IMR-90 (cell line): ENCODE measurements at regions not wholly inside any gene's neighbourhood (a gene's known extent, or its start where the extent isn't known, plus 50 kb on each side); places are given as distances from the start of the nearest gene placed in this dataset.

Experiments
- ATAC-seq: fragments of 200-7000 bp; cut with Tn5 transposase; 2 replicates; pipeline ENCODE4 v1.9.1; 2020; ENCODE audit warnings: low read depth, mild to moderate bottlenecking, moderate library complexity
- BruUV-seq: library from RNA; stranded (reverse); fragments of 400-500 nt; replicated peaks from 2 replicates; lab custom pipeline; 2021; lab: Mats Ljungman, UMichigan
- CTCF ChIA-PET: fragments of 300-600 bp; formaldehyde crosslinking; extraction: SDS; loops from one replicate; lab custom pipeline; 2021; ENCODE audit warnings: antibody characterized with exemption; lab: Yijun Ruan, JAX
- POLR2A ChIA-PET: fragments of 300-600 bp; sonication (Branson Sonifier 250); formaldehyde crosslinking; loops from one replicate; lab custom pipeline; 2022; ENCODE audit warnings: antibody characterized with exemption; ENCODE audit not compliant: unreplicated experiment; lab: Charles Lee
- DNase-seq: peaks from one replicate; pipeline ENCODE4 v3.0.0; 2013
- H2AFZ ChIP-seq: replicated peaks from 2 replicates; pipeline ENCODE3; 2013; ENCODE audit warnings: low read length, mild to moderate bottlenecking; ENCODE audit not compliant: poor library complexity
- H2AK5ac ChIP-seq: 2 replicates; pipeline ENCODE4 v1.6.1; 2013; ENCODE audit warnings: low read depth, low read length, inconsistent platforms
- H2AK9ac ChIP-seq: replicated peaks from 2 replicates; pipeline ENCODE3; 2013; ENCODE audit warnings: mild to moderate bottlenecking, low read depth, low read length, moderate library complexity; ENCODE audit not compliant: poor library complexity
- H2BK120ac ChIP-seq: 2 replicates; pipeline ENCODE4 v1.6.1; 2013; ENCODE audit warnings: low read depth, low read length, inconsistent platforms
- H2BK15ac ChIP-seq: 3 replicates; pipeline ENCODE4 v1.6.1; 2013; ENCODE audit warnings: low read depth, low read length, inconsistent platforms
- H2BK20ac ChIP-seq: 2 replicates; pipeline ENCODE4 v1.6.1; 2013; ENCODE audit warnings: low read depth, mild to moderate bottlenecking, inconsistent platforms, low read length, moderate library complexity
- H2BK5ac ChIP-seq: 2 replicates; pipeline ENCODE4 v1.6.1; 2013; ENCODE audit warnings: mild to moderate bottlenecking, low read depth, low read length, inconsistent platforms; ENCODE audit not compliant: poor library complexity, severe bottlenecking
- H3K14ac ChIP-seq: replicated peaks from 2 replicates; pipeline ENCODE4 v1.6.1; 2013; ENCODE audit warnings: low read depth, low read length, inconsistent platforms
- H3K18ac ChIP-seq: 2 replicates; pipeline ENCODE4 v1.6.1; 2013; ENCODE audit warnings: low read depth, low read length, control low read depth
- H3K23ac ChIP-seq: 2 replicates; pipeline ENCODE4 v1.6.1; 2013; ENCODE audit warnings: low read depth, low read length, inconsistent platforms
- H3K27ac ChIP-seq: 2 replicates; pipeline ENCODE4 v1.5.1; 2013; ENCODE audit warnings: mild to moderate bottlenecking, control low read depth, low read length; ENCODE audit not compliant: insufficient read depth
- H3K27me3 ChIP-seq: 2 replicates; pipeline ENCODE4 v1.6.1; 2013; ENCODE audit warnings: low read length; ENCODE audit not compliant: control insufficient read depth, insufficient read depth
- H3K36me3 ChIP-seq: 2 replicates; pipeline ENCODE4 v1.6.1; 2013; ENCODE audit warnings: low read length, mixed read lengths; ENCODE audit not compliant: control insufficient read depth, insufficient read depth
- H3K4ac ChIP-seq: 2 replicates; pipeline ENCODE4 v1.6.1; 2013; ENCODE audit warnings: low read depth, low read length, inconsistent platforms
- H3K4me1 ChIP-seq: 2 replicates; pipeline ENCODE4 v1.6.1; 2013; ENCODE audit warnings: low read length, mixed read lengths; ENCODE audit not compliant: control insufficient read depth, insufficient read depth
- H3K4me2 ChIP-seq: 2 replicates; pipeline ENCODE4 v1.6.1; 2013; ENCODE audit warnings: low read depth, mild to moderate bottlenecking, control low read depth, low read length, moderate library complexity
- H3K4me3 ChIP-seq: 2 replicates; pipeline ENCODE4 v1.5.1; 2013; ENCODE audit warnings: low read depth, mild to moderate bottlenecking, control low read depth, low read length, moderate library complexity; ENCODE audit not compliant: insufficient read depth
- H3K56ac ChIP-seq: 2 replicates; pipeline ENCODE4 v1.6.1; 2013; ENCODE audit warnings: low read length, inconsistent platforms; ENCODE audit not compliant: insufficient read depth; ENCODE audit errors: extremely low read depth
- H3K79me1 ChIP-seq, 2 experiments: 2 replicates each; pipeline ENCODE4 v1.6.1; 2013; ENCODE audit warnings: low read length in 2 of 2, inconsistent platforms in 1 of 2, low read depth in 1 of 2
- H3K9ac ChIP-seq: 2 replicates; pipeline ENCODE4 v1.6.1; 2013; ENCODE audit warnings: low read depth, low read length, control low read depth
- H3K9me1 ChIP-seq: 2 replicates; pipeline ENCODE4 v1.6.1; 2013; ENCODE audit warnings: low read length, inconsistent platforms; ENCODE audit not compliant: insufficient read depth
- H3K9me3 ChIP-seq: 2 replicates; pipeline ENCODE4 v1.6.1; 2013; ENCODE audit warnings: low read length; ENCODE audit not compliant: control insufficient read depth, insufficient read depth
- H4K20me1 ChIP-seq: 2 replicates; pipeline ENCODE4 v1.6.1; 2013; ENCODE audit warnings: low read length, inconsistent platforms; ENCODE audit not compliant: insufficient read depth
- H4K5ac ChIP-seq: 2 replicates; pipeline ENCODE4 v1.6.1; 2013; ENCODE audit warnings: mild to moderate bottlenecking, low read depth, low read length, control low read depth
- H4K8ac ChIP-seq, 2 experiments: 2 replicates each; pipeline ENCODE4 v1.6.1; 2013; ENCODE audit warnings: low read depth in 2 of 2, low read length in 2 of 2, control low read depth in 1 of 2, inconsistent platforms in 1 of 2
- H4K91ac ChIP-seq: 2 replicates; pipeline ENCODE4 v1.6.1; 2013; ENCODE audit warnings: low read depth, low read length, inconsistent platforms; ENCODE audit not compliant: insufficient read depth
- BHLHE40 ChIP-seq: fragments of 150-350 bp; IDR thresholded peaks from 2 replicates; pipeline ENCODE4 v1.6.1; 2016; ENCODE audit warnings: mild to moderate bottlenecking, low read depth, low read length
- CHD1 ChIP-seq: IDR thresholded peaks from 2 replicates; pipeline ENCODE4 v1.6.1; 2012; ENCODE audit warnings: low read depth, low read length, improper control_type of control experiment
- FOS ChIP-seq: fragments of 150-350 bp; IDR thresholded peaks from 2 replicates; pipeline ENCODE4 v1.6.1; 2016; ENCODE audit warnings: low read depth, low read length
- MAFK ChIP-seq: IDR thresholded peaks from 2 replicates; pipeline ENCODE4 v1.6.1; 2012; ENCODE audit warnings: low read depth, low read length, improper control_type of control experiment
- MAZ ChIP-seq: IDR thresholded peaks from 2 replicates; pipeline ENCODE4 v1.6.1; 2012; ENCODE audit warnings: low read depth, mild to moderate bottlenecking, low read length, improper control_type of control experiment, moderate library complexity, borderline replicate concordance
- MXI1 ChIP-seq: IDR thresholded peaks from 2 replicates; pipeline ENCODE4 v1.6.1; 2012; ENCODE audit warnings: low read depth, mild to moderate bottlenecking, low read length, moderate library complexity, borderline replicate concordance
- NFE2L2 ChIP-seq: fragments of 150-350 bp; IDR thresholded peaks from 2 replicates; pipeline ENCODE4 v1.6.1; 2016; ENCODE audit warnings: low read depth, mild to moderate bottlenecking, low read length
- POLR2A ChIP-seq: IDR thresholded peaks from 2 replicates; pipeline ENCODE4 v1.6.1; 2012; ENCODE audit warnings: mild to moderate bottlenecking, low read depth, low read length
- RAD21 ChIP-seq: IDR thresholded peaks from 2 replicates; pipeline ENCODE4 v1.6.1; 2012; ENCODE audit warnings: low read length, improper control_type of control experiment
- RCOR1 ChIP-seq: IDR thresholded peaks from 2 replicates; pipeline ENCODE4 v1.6.1; 2012; ENCODE audit warnings: mild to moderate bottlenecking, low read length, improper control_type of control experiment; ENCODE audit not compliant: insufficient replicate concordance
- RFX5 ChIP-seq: IDR thresholded peaks from 2 replicates; pipeline ENCODE4 v1.8.0; 2012; ENCODE audit warnings: low read depth, mild to moderate bottlenecking, low read length, moderate library complexity
- SMC3 ChIP-seq: fragments of 150-350 bp; IDR thresholded peaks from 2 replicates; pipeline ENCODE4 v1.6.1; 2016; ENCODE audit warnings: low read depth, mild to moderate bottlenecking, antibody characterized with exemption, low read length, moderate library complexity
- WGBS, 2 experiments: methylation state at CpG; one replicate each; pipeline versions ENCODE4 v1.1.5 to v1.1.7; 2013; ENCODE audit warnings: missing lambda C conversion rate in 2 of 2; ENCODE audit not compliant: insufficient read length in 1 of 2; ENCODE audit errors: extremely low coverage in 2 of 2; 5-methylcytosine and 5-hydroxymethylcytosine counted together
- dilution Hi-C: fragments of 300-500 bp; cut with HindIII; formaldehyde crosslinking; loops from one replicate; pipeline ENCODE4 v1.14.3; 2018; ENCODE audit warnings: low sequenced_read_pairs; ENCODE audit not compliant: unreplicated experiment
- in situ Hi-C: fragments of 300-500 bp; cut with MboI; formaldehyde crosslinking; loops from 3 replicates; pipeline ENCODE4 v1.14.3; 2019; ENCODE audit warnings: low sequenced_read_pairs, inconsistent platforms, mixed read lengths
- intact Hi-C: fragments of 100-400 bp; cut with micrococcal nuclease; formaldehyde crosslinking; loops from 2 replicates; pipeline ENCODE4 v1.10.0; 2022
- TF ChIP-seq, protein P1 (sequence below): fragments of 150-350 bp; IDR thresholded peaks from 2 replicates; pipeline ENCODE4 v1.6.1; 2016; ENCODE audit warnings: low read depth, mild to moderate bottlenecking, low read length, moderate library complexity, borderline replicate concordance
- TF ChIP-seq, protein P2 (sequence below): fragments of 150-350 bp; IDR thresholded peaks from 2 replicates; pipeline ENCODE4 v1.6.1; 2017; ENCODE audit warnings: mild to moderate bottlenecking, antibody characterized with exemption, low read length, low read depth
- TF ChIP-seq, protein P3 (sequence below): conservative IDR thresholded peaks from 2 replicates; pipeline ENCODE4 v1.5.1; 2012; ENCODE audit warnings: mild to moderate bottlenecking, low read depth, low read length, improper control_type of control experiment

DNA sequence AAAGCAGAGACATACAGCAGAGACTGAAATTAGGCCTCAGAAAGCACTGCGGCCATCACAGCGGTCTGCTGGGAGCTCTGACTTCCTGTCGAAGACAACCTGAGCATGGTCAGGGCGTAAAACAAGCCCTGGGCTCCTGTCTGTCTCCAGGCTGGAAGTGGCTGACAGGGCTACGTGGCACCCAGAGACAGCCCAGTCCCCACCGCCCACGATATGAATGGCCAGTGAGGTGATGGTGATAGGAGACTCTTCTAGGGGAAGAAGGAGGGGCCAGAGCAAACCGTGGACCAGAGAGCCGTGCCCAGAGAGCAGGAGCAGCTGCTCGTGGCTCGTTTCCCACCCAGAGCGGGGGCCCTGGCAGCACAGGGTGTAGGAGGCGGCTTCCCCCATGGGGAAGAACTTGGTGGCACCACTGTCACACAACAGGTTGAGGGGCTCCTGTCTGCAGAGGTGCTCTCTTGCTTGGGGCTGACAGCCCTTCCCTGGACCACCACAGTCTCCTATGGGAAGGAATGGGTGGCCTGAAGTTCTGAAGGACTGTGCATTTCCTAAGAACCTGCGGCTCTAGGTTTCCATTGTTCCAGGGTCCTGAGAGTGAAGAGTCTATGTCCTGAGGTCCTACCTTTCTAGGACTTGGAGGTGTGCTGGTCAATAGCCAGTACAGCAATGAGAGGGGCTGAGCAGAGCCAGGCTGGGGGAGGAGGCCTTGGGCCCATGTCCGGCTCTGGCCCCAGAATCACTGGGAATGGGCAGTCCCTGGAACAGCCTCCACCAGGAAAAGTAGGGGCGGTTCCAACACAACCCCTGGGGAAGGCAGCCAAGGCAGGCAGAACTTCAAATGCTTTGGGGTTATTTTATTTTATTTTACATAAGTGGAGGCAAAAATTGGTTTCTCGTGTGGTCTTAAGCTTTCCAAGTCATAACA lies 56.4 kb downstream of the BARX1 start:
- 13% methylated on average over 6 of the region's 17 CpGs; no CpG with 5 or more reads in 1 of the 2 experiments for WGBS, 2 experiments
- H2BK15ac ChIP-seq, result no peak overlapping the region
- no peak for DNase-seq
- TF ChIP-seq MAZ (no peak), CHD1 (no peak), MXI1 (no peak), NFE2L2 (no peak), RFX5 (no peak), RCOR1 (no peak), FOS (no peak), RAD21 (no peak), SMC3 (no peak), BHLHE40 (no peak), POLR2A (no peak), MAFK (no peak)
- TF ChIP-seq, protein P1, sequence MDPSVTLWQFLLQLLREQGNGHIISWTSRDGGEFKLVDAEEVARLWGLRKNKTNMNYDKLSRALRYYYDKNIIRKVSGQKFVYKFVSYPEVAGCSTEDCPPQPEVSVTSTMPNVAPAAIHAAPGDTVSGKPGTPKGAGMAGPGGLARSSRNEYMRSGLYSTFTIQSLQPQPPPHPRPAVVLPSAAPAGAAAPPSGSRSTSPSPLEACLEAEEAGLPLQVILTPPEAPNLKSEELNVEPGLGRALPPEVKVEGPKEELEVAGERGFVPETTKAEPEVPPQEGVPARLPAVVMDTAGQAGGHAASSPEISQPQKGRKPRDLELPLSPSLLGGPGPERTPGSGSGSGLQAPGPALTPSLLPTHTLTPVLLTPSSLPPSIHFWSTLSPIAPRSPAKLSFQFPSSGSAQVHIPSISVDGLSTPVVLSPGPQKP, result no peak
- TF ChIP-seq, protein P2, sequence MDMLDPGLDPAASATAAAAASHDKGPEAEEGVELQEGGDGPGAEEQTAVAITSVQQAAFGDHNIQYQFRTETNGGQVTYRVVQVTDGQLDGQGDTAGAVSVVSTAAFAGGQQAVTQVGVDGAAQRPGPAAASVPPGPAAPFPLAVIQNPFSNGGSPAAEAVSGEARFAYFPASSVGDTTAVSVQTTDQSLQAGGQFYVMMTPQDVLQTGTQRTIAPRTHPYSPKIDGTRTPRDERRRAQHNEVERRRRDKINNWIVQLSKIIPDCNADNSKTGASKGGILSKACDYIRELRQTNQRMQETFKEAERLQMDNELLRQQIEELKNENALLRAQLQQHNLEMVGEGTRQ, result no peak
- TF ChIP-seq, protein P3, sequence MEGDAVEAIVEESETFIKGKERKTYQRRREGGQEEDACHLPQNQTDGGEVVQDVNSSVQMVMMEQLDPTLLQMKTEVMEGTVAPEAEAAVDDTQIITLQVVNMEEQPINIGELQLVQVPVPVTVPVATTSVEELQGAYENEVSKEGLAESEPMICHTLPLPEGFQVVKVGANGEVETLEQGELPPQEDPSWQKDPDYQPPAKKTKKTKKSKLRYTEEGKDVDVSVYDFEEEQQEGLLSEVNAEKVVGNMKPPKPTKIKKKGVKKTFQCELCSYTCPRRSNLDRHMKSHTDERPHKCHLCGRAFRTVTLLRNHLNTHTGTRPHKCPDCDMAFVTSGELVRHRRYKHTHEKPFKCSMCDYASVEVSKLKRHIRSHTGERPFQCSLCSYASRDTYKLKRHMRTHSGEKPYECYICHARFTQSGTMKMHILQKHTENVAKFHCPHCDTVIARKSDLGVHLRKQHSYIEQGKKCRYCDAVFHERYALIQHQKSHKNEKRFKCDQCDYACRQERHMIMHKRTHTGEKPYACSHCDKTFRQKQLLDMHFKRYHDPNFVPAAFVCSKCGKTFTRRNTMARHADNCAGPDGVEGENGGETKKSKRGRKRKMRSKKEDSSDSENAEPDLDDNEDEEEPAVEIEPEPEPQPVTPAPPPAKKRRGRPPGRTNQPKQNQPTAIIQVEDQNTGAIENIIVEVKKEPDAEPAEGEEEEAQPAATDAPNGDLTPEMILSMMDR, result no peak

More for the DNA sequence above, 56.4 kb downstream of the BARX1 start:
- no peak for ATAC-seq
- Histone ChIP-seq H2AK9ac (no peak overlapping the region), H3K9me3 (no peaks in the 10 kb centered on the region), H3K4me1 (no peaks in the 10 kb centered on the region), H3K4ac (no peak overlapping the region), H3K79me1 (no peaks in the 10 kb centered on the region), H4K8ac (no peak overlapping the region), H4K20me1 (no peaks in the 10 kb centered on the region), H3K4me2 (no peak overlapping the region), H3K14ac (no peak overlapping the region), H3K23ac (no peak overlapping the region), H3K56ac (no peak overlapping the region), H2BK5ac (no peak overlapping the region), H2BK120ac (no peak overlapping the region), H4K5ac (no peak overlapping the region), H3K4me3 (no peak overlapping the region), H3K9me1 (no peaks in the 10 kb centered on the region), H3K27ac (no peak overlapping the region), H3K36me3 (no peaks in the 10 kb centered on the region), H2AFZ (peak overlapping the region; percentile 14), H2BK20ac (no peak overlapping the region), H2AK5ac (no peak overlapping the region), H3K27me3 (no peaks in the 10 kb centered on the region; the same call in 1 of the 2 replicates), H3K18ac (no peak overlapping the region), H3K9ac (no peak overlapping the region), H4K91ac (no peak overlapping the region)
- POLR2A ChIA-PET, result no interaction called here
- BruUV-seq, result no TSS peak
- intact Hi-C loops (no loop called here), dilution Hi-C loops (no loop called here), in situ Hi-C loops (no loop called here)
- CTCF ChIA-PET, result no interaction called here
